NB4 (cell line): ENCODE measurements at regions not wholly inside any gene's neighbourhood (a gene's known extent, or its start where the extent isn't known, plus 50 kb on each side); places are given as distances from the start of the nearest gene placed in this dataset.

Experiments
- DNase-seq: peaks from one replicate; pipeline ENCODE4 v3.0.0; 2010; ENCODE audit warnings: low read depth
- H3K4me3 ChIP-seq: one replicate; pipeline ENCODE4 v1.5.1; 2011; ENCODE audit warnings: mild to moderate bottlenecking, low read depth, low read length, moderate library complexity
- MYC ChIP-seq: IDR thresholded peaks from 2 replicates; pipeline ENCODE4 v1.6.1; 2011; ENCODE audit warnings: low read depth, low read length
- POLR2A ChIP-seq: IDR thresholded peaks from 2 replicates; pipeline ENCODE4 v1.6.1; 2011; ENCODE audit warnings: mild to moderate bottlenecking; ENCODE audit not compliant: insufficient read length; ENCODE audit errors: extremely low read depth
- TF ChIP-seq, protein P1 (sequence below): IDR thresholded peaks from 2 replicates; pipeline ENCODE4 v1.6.1; 2011; ENCODE audit warnings: low read depth, low read length
- TF ChIP-seq, protein P2 (sequence below): IDR thresholded peaks from one replicate; pipeline ENCODE4 v1.5.1; 2012; ENCODE audit warnings: low read depth, low read length

DNA sequence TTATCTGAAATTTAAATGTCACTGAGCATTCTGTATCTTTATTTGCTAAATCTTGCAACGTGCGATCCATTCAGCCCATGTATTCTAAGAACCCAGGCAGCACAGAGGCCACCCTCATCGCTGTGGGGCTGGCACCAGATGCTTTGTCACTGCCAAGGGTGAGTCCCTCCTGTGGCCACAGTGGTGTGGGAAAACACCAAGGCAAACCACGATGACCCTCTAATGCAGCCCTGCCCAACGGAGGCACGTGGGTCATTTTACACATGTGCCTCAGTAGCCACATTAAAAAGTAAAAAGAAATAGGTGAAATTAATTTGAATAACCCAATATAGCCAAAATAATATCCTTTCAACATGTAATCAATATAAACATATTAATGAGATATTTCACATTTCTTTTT is 221.7 kb downstream of the UNC5CL start:
- H3K4me3 ChIP-seq, result no peak overlapping the region
- no peak for DNase-seq
- TF ChIP-seq POLR2A, result no peak
- no peak for TF ChIP-seq MYC
- TF ChIP-seq, protein P1, sequence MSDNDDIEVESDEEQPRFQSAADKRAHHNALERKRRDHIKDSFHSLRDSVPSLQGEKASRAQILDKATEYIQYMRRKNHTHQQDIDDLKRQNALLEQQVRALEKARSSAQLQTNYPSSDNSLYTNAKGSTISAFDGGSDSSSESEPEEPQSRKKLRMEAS, result no peak

DNA sequence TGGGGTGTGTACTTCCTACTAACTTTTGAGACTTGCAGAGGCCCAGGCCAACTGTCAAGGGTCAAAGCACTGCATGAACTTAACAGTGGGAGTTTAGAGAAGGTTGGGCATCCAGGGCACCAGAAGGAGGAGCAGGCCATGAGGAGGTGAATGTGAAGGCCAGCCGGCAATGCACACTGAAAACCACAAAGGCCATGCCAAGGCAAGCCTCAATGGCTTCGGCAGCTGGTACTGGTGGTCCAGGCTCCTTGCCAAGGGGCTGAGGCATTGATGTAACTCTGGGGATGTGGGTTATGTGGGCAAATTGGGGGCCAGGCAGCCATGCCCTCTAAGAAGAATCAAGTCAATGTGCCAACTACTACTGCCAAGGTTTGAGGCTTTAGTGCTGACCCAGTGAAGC is 222.4 kb downstream of the UNC5CL start:
- no peak for TF ChIP-seq POLR2A
- no peak for TF ChIP-seq MYC
- TF ChIP-seq, protein P2, sequence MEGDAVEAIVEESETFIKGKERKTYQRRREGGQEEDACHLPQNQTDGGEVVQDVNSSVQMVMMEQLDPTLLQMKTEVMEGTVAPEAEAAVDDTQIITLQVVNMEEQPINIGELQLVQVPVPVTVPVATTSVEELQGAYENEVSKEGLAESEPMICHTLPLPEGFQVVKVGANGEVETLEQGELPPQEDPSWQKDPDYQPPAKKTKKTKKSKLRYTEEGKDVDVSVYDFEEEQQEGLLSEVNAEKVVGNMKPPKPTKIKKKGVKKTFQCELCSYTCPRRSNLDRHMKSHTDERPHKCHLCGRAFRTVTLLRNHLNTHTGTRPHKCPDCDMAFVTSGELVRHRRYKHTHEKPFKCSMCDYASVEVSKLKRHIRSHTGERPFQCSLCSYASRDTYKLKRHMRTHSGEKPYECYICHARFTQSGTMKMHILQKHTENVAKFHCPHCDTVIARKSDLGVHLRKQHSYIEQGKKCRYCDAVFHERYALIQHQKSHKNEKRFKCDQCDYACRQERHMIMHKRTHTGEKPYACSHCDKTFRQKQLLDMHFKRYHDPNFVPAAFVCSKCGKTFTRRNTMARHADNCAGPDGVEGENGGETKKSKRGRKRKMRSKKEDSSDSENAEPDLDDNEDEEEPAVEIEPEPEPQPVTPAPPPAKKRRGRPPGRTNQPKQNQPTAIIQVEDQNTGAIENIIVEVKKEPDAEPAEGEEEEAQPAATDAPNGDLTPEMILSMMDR, result no peak
- TF ChIP-seq, protein P1, result no peak
- H3K4me3 ChIP-seq, result no peak overlapping the region
- DNase-seq, result no peak

DNA sequence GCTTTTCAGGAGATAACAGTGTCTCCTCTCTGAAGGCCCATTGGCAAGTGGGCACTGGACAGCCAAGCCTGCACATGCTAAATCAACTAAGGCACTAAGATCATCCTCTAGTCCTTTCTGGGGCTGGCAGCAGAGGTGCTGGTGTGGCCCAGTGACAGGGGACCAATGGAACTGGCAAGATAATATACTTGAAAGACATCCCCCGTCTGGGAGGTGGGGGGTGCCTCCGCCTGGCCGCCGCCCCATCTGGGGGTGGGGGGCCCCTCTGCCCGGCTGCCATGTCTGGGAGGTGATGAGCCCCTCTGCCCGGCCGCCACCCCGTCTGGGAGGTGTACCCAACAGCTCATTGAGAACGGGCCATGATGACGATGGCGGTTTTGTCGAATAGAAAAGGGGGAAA is 223.3 kb downstream of the UNC5CL start:
- TF ChIP-seq, protein P2, result no peak
- TF ChIP-seq POLR2A (no peak), MYC (no peak)
- TF ChIP-seq, protein P1, result no peak
- DNase-seq, result no peak
- no peak overlapping the region for H3K4me3 ChIP-seq

DNA sequence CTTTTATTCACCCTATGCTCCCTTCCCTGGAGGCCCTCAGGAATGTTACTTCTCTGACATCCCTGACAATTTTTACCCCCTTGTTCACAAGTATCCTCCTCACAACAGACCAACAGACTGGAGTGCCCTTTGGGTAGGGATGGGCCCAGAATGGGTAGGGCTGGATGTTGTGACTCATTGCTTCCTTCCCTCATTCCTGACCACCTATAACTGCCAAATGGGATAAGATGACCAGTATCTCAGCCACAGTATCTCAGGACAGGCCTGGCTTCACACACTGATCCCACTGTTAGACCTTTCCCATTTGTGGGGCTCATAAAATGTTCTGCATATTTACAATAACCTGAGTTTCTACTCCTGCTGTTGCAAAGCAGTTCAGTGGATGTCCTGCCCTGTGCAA is 223.0 kb upstream of the LRFN2 start:
- DNase-seq, result no peak
- no peak overlapping the region for H3K4me3 ChIP-seq
- no peak for TF ChIP-seq MYC
- no peak for TF ChIP-seq POLR2A

DNA sequence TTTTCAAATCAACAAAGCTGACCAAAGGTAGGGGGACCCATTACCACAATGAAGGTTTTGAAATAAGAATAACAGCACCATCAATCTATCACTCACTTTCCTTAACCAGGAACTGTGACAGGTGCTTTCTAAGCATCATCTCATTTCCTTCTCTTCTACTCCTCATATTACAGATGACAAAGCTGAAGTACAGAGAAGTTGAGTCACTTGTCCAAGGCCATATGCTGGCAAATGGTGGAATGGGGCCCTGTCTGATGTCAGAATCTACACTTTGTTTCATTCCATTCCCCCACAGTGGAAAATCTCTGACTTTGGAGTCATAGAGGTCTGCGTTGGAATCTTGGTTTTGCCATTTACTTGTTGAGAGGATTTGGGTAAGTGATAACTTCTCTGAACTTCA is 222.5 kb upstream of the LRFN2 start:
- no peak overlapping the region for H3K4me3 ChIP-seq
- no peak for DNase-seq
- TF ChIP-seq POLR2A (no peak), MYC (no peak)
- TF ChIP-seq, protein P1, result no peak
- TF ChIP-seq, protein P2, result no peak

DNA sequence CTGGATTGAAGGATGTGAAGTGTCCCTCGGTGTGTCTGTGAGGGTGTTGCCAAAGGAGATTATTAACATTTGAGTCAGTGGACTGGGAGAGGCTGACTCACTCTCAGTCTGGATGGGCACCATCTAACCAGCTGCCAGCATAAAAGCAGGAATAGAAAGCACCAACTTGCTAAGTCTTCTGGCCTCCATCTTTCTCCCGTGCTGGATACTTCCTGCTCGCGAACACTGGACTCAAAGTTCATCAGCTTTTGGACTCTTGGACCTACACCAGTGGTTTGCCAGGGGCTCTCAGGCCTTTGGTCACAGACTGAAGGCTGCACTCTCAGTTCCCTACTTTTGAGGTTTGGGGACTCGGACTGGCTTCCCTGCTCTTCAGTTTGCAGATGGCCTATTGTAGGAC is 220.3 kb upstream of the LRFN2 start:
- TF ChIP-seq, protein P1, result no peak
- TF ChIP-seq MYC (no peak), POLR2A (no peak)
- TF ChIP-seq, protein P2, result no peak

DNA sequence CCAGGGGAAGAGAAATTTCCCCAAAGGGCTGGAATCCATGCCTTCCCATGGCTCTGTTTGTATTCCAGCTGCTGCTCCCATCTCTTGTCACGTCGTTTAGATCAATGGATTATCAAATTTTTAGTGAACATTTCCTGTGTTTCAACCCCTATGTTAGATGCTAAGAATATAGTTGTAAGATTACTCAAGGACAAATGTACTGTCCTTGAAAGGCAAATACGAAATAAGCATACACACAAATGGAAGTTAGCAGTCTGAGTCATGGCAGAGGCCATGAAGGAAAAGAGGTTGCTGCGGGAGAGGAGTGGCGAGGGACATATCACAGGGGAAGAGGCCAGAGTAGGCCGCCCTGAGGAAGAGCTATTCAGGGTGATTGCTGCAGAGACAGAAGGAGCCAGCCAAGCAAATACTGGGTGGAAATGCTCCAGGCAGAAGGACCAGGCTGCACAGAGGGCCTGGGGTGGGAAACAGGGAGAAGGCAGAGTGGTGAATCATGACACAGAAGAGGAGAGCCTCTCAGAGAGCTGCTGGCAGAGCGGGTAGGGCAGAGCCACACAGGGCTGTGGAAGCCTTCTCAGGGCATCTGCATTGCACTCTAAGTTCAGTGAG is 219.2 kb upstream of the LRFN2 start:
- no peak overlapping the region for H3K4me3 ChIP-seq
- TF ChIP-seq MYC (no peak), POLR2A (no peak)
- TF ChIP-seq, protein P1, result no peak
- TF ChIP-seq, protein P2, result no peak
- no peak for DNase-seq

More for the DNA sequence above, 220.3 kb upstream of the LRFN2 start:
- no peak for DNase-seq
- H3K4me3 ChIP-seq, result no peak overlapping the region
